ENCODE measurements at regions not wholly inside any gene's neighbourhood (a gene's known extent, or its start where the extent isn't known, plus 50 kb on each side); places are given as distances from the start of the nearest gene placed in this dataset.

GRCh38 chr2:10983711-10984110 lies 72.0 kb downstream of the KCNF1 start:
- TF ChIP-seq CTCF (IDR thresholded peaks at IDR 0.05) (no peak), ZFX (IDR thresholded peaks at IDR 0.05; ENCODE audit: borderline replicate concordance) (no peak)
